DND-41 (cell line): ENCODE measurements at regions not wholly inside any gene's neighbourhood (a gene's known extent, or its start where the extent isn't known, plus 50 kb on each side); places are given as distances from the start of the nearest gene placed in this dataset.

ENCODE experiments used
- ATAC-seq: fragments of 200-7000 bp; cut with Tn5 transposase; 3 replicates; pipeline ENCODE4 v1.9.1; 2021; ENCODE audit warnings: low read depth; ENCODE audit not compliant: insufficient read depth
- DNase-seq: peaks from one replicate; pipeline ENCODE4 v3.0.0-alpha.2; 2020
- H2AFZ ChIP-seq: 2 replicates; pipeline ENCODE4 v1.6.0; 2012; ENCODE audit warnings: low read depth, low read length
- H3K27ac ChIP-seq: 2 replicates; pipeline ENCODE4 v1.5.1; 2012; ENCODE audit warnings: low read length, inconsistent platforms
- H3K27me3 ChIP-seq: fragments of 200-600 bp; sonication (generic); 2 replicates; pipeline ENCODE4 v1.6.0; 2012; ENCODE audit warnings: low read length, mild to moderate bottlenecking, inconsistent platforms; ENCODE audit not compliant: insufficient read depth, poor library complexity
- H3K36me3 ChIP-seq: 2 replicates; pipeline ENCODE4 v1.5.1; 2012; ENCODE audit warnings: low read length, inconsistent platforms; ENCODE audit not compliant: insufficient read depth
- H3K4me1 ChIP-seq: 2 replicates; pipeline ENCODE4 v1.5.1; 2012; ENCODE audit warnings: mild to moderate bottlenecking, low read length; ENCODE audit not compliant: insufficient read depth
- H3K4me2 ChIP-seq: 2 replicates; pipeline ENCODE4 v1.6.0; 2012; ENCODE audit warnings: mild to moderate bottlenecking, moderate library complexity, low read length, inconsistent platforms; ENCODE audit not compliant: insufficient read depth
- H3K4me3 ChIP-seq, 2 experiments: fragments of 200-600 bp in 1 of 2; shearing (Covaris generic) in 1 of 2; 2 replicates each; pipeline ENCODE4 v1.5.1; 2012 to 2016; ENCODE audit warnings: inconsistent platforms in 2 of 2, low read length in 2 of 2, mild to moderate bottlenecking in 2 of 2, low read depth in 1 of 2, moderate library complexity in 1 of 2
- H3K79me2 ChIP-seq: 2 replicates; pipeline ENCODE4 v1.6.0; 2012; ENCODE audit warnings: low read length, inconsistent platforms; ENCODE audit not compliant: insufficient read depth
- H3K9ac ChIP-seq: 2 replicates; pipeline ENCODE4 v1.6.0; 2012; ENCODE audit warnings: low read depth, mild to moderate bottlenecking, inconsistent platforms, low read length, moderate library complexity
- H3K9me3 ChIP-seq: 2 replicates; pipeline ENCODE4 v1.5.1; 2012; ENCODE audit warnings: low read length, moderate library complexity, mild to moderate bottlenecking, inconsistent platforms; ENCODE audit not compliant: insufficient read depth, severe bottlenecking
- H4K20me1 ChIP-seq: 2 replicates; pipeline ENCODE4 v1.6.0; 2012; ENCODE audit warnings: low read length; ENCODE audit not compliant: insufficient read depth
- EZH2 ChIP-seq: IDR thresholded peaks from 3 replicates; pipeline ENCODE4 v1.6.1; 2012; ENCODE audit warnings: borderline replicate concordance, low read depth, mild to moderate bottlenecking, moderate library complexity, low read length, inconsistent platforms; ENCODE audit not compliant: severe bottlenecking
- TF ChIP-seq, protein P1 (sequence below): IDR thresholded peaks from 2 replicates; pipeline ENCODE4 v1.5.1; 2012; ENCODE audit warnings: borderline replicate concordance, low read length, moderate library complexity, mild to moderate bottlenecking; ENCODE audit not compliant: poor library complexity, severe bottlenecking; ENCODE audit errors: extremely low read depth

DNA sequence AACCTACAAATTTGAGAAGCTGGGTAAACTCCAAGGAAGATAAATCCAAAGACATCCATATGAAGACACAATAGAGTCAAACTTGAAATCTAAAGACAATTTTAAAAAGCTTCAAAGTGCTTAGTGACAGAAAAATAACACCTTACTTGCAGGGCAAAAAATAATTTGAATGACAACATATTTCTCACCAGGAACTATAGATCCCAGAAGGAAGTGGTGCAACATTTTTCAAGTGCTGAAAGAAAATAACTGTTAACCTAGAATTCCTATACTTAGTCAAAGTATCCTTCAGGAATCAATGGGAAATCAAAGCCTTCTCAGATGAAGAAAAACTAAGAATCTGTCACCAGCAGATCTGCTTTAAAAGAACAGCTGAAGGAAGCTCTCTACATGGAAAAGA lies 184.4 kb downstream of the HLX start:
- no peak for TF ChIP-seq EZH2
- TF ChIP-seq, protein P1, sequence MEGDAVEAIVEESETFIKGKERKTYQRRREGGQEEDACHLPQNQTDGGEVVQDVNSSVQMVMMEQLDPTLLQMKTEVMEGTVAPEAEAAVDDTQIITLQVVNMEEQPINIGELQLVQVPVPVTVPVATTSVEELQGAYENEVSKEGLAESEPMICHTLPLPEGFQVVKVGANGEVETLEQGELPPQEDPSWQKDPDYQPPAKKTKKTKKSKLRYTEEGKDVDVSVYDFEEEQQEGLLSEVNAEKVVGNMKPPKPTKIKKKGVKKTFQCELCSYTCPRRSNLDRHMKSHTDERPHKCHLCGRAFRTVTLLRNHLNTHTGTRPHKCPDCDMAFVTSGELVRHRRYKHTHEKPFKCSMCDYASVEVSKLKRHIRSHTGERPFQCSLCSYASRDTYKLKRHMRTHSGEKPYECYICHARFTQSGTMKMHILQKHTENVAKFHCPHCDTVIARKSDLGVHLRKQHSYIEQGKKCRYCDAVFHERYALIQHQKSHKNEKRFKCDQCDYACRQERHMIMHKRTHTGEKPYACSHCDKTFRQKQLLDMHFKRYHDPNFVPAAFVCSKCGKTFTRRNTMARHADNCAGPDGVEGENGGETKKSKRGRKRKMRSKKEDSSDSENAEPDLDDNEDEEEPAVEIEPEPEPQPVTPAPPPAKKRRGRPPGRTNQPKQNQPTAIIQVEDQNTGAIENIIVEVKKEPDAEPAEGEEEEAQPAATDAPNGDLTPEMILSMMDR, result no peak
- Histone ChIP-seq H3K4me3 (no peak overlapping the region), H3K79me2 (no peaks in the 10 kb centered on the region), H3K4me1 (no peaks in the 10 kb centered on the region), H3K27ac (no peak overlapping the region), H3K27me3 (no peaks in the 10 kb centered on the region), H3K36me3 (no peaks in the 10 kb centered on the region), H2AFZ (no peak overlapping the region), H3K4me2 (no peak overlapping the region), H3K9ac (no peak overlapping the region), H3K9me3 (no peaks in the 10 kb centered on the region), H4K20me1 (no peaks in the 10 kb centered on the region)
- ATAC-seq, result no peak
- DNase-seq, result no peak

DNA sequence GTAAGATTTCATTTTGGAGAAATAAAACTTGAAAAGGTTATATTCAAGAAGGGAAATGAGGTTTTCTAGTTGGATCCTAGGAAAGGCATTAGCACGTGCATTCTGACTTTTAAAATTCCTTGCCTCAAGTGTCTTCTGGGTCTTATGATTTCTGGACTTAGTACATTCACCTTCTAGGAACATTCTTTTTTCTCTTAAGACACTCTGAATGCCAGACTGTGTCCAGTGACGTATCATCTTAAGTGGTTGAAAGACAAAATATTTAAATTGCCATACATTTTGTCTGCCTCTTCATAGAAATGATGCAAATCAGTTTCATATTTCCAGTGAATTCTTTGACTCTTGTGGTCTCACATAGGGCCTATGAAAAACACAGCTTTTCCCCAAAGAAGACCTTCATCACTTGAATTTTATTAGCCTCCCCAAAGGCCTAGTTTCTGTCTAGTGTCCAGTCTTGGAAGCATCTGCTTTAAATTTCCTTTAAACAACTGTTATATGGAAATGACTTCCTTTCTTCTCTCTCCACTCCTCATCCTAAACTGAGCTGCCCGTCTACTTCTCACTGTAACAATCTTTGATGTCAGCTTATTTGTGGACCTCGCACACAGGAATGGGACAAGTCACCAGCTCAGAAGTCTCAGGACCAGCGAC lies 187.2 kb downstream of the HLX start:
- ATAC-seq, result no peak
- no peaks in the 10 kb centered on the region for H3K4me1 ChIP-seq
- TF ChIP-seq EZH2, result no peak
- TF ChIP-seq, protein P1, result no peak
- no peaks in the 10 kb centered on the region for H4K20me1 ChIP-seq
- H3K27me3 ChIP-seq, result no peaks in the 10 kb centered on the region
- H2AFZ ChIP-seq, result no peak overlapping the region
- no peak overlapping the region for H3K4me3 ChIP-seq
- H3K9ac ChIP-seq, result no peak overlapping the region
- H3K9me3 ChIP-seq, result no peaks in the 10 kb centered on the region
- no peaks in the 10 kb centered on the region for H3K79me2 ChIP-seq
- no peak overlapping the region for H3K27ac ChIP-seq
- no peaks in the 10 kb centered on the region for H3K36me3 ChIP-seq
- H3K4me2 ChIP-seq, result no peak overlapping the region
- DNase-seq, result no peak

DNA sequence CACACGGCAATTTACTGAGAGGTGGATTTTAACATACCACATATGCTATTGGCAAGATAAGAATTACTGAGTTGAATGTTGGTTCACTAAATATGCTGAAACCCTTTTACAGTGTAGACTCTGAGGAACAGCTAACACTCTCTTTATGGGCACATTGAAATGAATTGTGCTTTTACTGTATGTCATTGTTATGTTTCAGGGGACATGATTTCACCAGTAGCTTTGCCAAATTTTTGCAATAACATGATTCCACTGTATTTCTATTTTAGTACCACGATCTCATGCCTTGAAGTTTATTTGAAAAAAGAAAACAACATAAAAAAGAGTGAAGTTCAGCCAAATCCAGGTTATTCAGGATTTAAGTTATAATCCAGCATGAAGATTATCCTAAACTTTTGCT lies 188.5 kb downstream of the HLX start:
- Histone ChIP-seq H3K4me2 (no peak overlapping the region), H3K4me1 (no peaks in the 10 kb centered on the region), H3K36me3 (no peaks in the 10 kb centered on the region), H3K79me2 (no peaks in the 10 kb centered on the region), H3K9me3 (no peaks in the 10 kb centered on the region), H4K20me1 (no peaks in the 10 kb centered on the region), H2AFZ (no peak overlapping the region), H3K9ac (no peak overlapping the region), H3K27me3 (no peaks in the 10 kb centered on the region), H3K27ac (no peak overlapping the region), H3K4me3 (no peak overlapping the region)
- TF ChIP-seq EZH2, result no peak
- TF ChIP-seq, protein P1, result no peak
- DNase-seq (no peak), ATAC-seq (no peak)
